HG02981 (cell line): ENCODE measurements at regions not wholly inside any gene's neighbourhood (a gene's known extent, or its start where the extent isn't known, plus 50 kb on each side); places are given as distances from the start of the nearest gene placed in this dataset.

ENCODE experiments used
- ATAC-seq: cut with Tn5 transposase; IDR thresholded peaks from one replicate; pipeline ENCODE4 v1.9.1; 2021; ENCODE audit warnings: mild to moderate bottlenecking, moderate library complexity; ENCODE audit not compliant: unreplicated experiment

- no peak for ATAC-seq
These were observed 477.3 kb upstream of the CELF2 start for GRCh38 chr10:10540398-10540797.

DNA sequence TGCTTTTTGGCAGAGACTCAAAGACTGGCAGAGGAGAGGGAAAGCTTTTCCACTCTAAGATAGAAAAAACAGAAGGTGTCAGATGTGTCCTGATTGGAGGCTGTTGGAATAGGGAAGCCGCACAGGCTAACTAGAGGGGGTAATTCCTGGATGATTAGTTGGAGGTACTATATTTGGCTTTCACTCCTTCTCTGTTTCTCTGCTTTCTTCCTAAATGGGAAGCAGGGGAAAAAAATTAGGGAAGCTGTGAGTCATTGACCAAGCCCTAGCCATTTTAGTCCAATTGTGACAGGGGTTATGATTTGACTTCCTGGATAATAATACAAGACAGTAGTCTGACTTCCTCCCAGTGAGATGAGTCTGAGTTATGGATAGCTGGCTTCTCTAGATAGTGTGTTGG, 475.2 kb upstream of the CELF2 start:
- ATAC-seq, result no peak

- ATAC-seq, result no peak
These were observed 472.8 kb upstream of the CELF2 start for GRCh38 chr10:10544890-10545289.

DNA sequence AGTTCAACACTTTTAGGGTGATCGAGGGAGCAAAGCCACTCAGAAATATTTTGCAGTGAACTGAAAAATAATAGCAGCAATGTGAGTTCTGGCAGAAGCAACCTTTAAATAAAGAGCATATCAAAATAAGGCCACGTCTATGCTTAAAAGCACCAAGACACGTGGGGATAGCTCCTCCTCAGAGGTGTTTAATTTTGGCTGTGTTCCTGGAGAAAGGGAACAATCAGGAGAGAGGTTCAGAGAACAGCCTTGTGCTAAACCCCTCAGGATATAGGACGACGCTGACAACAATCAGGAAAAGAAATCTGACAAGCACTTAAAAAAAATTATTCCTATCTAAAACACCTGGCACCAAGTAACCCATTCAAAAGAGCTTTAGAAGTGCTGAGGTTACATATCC, 471.9 kb upstream of the CELF2 start:
- no peak for ATAC-seq

GRCh38 chr10:10551596-10552301, 465.9 kb upstream of the CELF2 start:
- no peak for ATAC-seq

DNA sequence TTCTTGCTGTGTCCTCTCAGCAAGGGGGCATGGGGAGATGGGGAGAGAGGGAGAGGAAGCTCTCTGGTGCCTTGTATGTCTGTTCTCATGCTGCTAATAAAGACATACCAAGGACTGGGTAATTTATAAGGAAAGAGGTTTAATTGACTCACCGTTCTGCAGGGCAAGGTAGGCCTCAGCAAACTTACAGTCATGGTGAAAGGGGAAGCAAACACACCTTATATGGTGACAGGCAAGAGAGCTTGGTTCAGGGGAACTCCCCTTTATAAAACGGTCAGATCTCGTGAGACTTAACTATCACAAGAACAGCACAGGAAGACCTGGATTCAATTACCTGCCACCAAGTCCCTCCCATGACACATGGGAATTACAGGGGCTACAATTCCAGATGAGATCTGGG, 464.7 kb upstream of the CELF2 start:
- no peak for ATAC-seq

DNA sequence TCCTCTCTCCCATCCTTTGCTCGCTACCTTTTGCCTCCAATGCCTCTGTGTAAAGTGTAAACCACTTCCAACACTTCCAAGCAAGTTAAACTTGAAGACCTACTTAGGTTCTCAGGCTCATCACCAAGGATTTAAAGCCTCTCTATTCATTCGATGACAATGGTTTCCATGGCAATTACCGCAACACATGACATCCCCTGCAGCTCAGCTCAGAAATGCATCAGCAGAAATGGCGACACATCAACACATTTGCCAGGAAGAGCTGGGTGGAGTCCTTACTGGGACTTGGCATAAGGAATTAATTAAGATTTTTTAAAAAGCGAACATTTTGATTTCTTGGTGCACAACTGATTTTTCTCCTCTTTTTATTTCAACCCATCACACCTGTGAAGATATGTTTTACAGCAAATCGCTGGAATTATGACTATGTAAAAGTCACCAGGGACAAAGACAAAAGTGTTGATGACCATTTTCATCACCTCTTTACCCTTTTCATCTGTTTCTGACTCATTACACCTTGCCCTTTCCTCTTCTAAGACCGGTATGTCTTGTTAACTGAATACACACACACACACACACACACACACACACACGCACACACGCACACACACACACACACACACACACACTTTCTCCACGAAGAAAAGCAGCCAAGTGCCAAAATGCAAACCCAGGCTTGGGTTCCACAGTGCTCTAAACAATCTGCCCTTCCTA, 453.4 kb upstream of the CELF2 start:
- ATAC-seq, result no peak

GRCh38 chr10:10576937-10577336, 440.7 kb upstream of the CELF2 start:
- no peak for ATAC-seq

- no peak for ATAC-seq
These were observed 438.0 kb upstream of the CELF2 start for GRCh38 chr10:10579709-10580108.

GRCh38 chr10:10584161-10584560, 433.5 kb upstream of the CELF2 start:
- no peak for ATAC-seq

DNA sequence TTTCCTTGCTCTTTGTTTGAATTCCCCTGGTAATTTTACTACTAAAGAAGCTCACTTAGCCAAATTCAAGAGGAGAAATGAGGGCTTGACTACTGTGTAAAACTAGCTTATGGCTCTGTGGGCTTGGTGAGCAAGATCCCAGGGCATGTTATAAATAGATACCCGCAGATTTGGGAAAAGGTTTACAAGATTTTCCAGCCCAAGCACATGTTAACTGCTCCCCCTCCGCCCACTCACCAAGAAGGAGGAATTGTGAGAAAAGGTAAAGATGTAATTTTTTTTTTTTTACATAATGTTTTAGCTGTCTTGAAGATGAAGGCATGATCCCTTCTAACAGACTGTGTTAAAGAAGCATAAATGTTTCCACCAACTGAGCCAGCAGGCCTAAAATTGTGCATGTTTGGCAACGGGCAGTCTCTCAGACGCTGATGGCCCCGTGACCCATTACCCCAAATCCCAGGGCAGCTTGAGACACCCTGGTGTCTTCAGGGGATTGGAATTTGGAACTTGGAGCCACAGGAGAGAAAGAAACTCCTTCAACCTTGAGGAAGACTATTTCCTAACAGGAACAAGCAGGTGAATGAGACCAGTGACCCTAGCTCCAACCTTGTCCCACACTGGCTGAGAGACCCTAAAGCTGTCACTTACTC, 429.8 kb upstream of the CELF2 start:
- ATAC-seq, result no peak

DNA sequence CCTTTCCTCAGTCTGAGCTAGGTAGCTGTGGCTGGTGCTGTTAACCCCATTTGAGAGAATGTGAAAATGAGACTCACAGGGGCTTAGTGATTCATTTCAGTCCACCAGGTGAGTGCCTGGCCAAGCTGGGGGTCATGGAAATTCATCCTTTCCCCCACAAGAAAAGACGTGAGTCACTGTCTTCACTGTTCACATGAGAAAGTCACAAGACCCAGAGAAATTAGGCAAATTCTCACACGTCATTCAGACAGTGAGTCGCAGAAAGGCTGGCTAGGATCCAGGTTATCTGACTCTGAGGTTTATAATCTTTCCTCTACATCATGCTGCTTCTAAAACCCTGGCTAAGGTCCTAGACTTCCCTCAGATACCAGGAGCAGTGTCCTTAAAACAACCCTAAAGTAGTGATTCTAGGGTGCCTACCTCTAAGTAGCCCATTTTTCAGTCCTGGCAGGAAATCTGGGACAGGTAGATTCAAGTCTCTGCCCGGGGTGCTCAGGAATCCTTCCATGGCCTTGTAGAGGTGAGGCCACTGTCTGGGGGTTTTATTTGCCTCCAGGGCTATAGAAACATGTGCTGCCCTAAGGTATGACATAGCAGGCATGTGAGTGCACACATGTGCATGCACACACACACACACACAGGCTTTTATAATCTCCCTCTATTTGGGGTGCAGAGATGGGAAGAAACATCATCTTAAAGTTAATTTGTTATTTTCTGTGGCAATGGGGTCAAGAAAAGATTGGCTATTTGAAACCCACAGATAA, 427.9 kb upstream of the CELF2 start:
- ATAC-seq, result no peak

GRCh38 chr10:10591715-10592341, 425.8 kb upstream of the CELF2 start:
- no peak for ATAC-seq

- ATAC-seq, result no peak
These were observed 421.4 kb upstream of the CELF2 start for GRCh38 chr10:10596256-10596655.

DNA sequence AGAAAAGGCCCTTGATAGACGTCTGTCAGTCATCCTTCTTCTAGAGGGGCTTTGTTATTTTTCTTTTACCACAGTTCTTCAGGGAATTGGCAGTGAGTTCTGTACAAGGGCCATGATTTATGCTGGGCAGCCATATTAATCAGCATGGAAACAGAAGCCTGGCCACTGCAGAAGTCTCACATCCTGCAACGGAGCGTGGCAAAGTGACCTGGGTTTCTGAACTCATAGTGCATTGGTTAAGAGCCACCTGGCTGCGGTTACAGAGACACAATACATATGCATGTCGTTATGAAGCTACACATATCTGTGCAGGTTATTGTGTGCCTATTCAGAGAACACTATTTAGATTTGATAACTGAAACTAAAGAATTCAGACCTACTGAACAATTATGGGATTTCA, 419.4 kb upstream of the CELF2 start:
- no peak for ATAC-seq

DNA sequence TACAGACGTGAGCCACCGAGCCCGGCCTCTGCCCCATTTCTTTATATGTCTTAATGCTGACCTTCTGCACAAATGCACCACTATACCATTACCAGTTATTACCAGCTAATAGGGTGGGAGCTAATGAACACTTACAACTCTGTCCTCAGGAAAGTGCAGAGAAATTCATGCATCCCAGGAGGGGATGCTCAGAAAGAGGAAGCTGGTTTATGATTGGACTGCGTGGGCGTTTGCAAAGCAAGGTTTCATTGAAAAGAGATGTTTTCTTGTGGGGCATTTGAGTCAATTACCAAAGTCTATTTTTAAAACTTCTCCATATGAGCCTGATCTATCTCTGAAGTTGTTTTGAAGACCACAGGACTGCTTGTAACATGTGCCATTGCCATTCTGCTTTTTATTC, 417.7 kb upstream of the CELF2 start:
- no peak for ATAC-seq

GRCh38 chr10:10605551-10606081, 412.1 kb upstream of the CELF2 start:
- ATAC-seq, result no peak

GRCh38 chr10:10609379-10609955, 408.2 kb upstream of the CELF2 start:
- ATAC-seq, result no peak

DNA sequence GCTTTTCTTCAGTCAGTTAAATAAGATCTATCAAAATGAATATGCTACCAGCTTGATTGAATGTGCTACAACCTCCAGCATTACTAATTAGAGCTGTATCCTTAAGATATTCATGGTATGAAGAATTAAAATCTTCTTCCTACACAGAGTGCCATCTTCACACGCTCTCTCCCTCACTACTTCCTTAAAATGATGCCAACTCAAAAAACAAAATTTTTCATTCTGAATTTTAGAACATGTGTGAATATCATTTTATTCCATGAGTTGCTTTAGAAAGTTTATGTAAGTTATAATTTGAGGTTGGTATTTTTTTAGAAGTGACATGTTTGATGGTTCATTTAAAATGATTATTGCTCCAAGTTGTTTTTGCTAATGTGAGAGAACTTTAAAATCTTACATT, 407.5 kb upstream of the CELF2 start:
- no peak for ATAC-seq

- no peak for ATAC-seq
These were observed 405.5 kb upstream of the CELF2 start for GRCh38 chr10:10612151-10612550.
